Activated CD4-positive, alpha-beta memory T cell treated with anti-CD3 and anti-CD28 coated beads for 36 hours (primary cell): ENCODE measurements at regions not wholly inside any gene's neighbourhood (a gene's known extent, or its start where the extent isn't known, plus 50 kb on each side); places are given as distances from the start of the nearest gene placed in this dataset.
"Not testable (repeated sequence)": the region's sequence is repeated elsewhere in the genome, so short reads cannot be mapped to it uniquely, and the experiment has no call there.

ENCODE experiments used
- CTCF ChIA-PET: fragments of 350-600 bp; sonication (Branson Sonifier 250); formaldehyde crosslinking; loops from one replicate; lab custom pipeline; 2021; ENCODE audit warnings: antibody characterized with exemption, inconsistent platforms; lab: Charles Lee
- POLR2A ChIA-PET: fragments of 350-600 bp; sonication (Branson Sonifier 250); formaldehyde crosslinking; loops from one replicate; lab custom pipeline; 2021; ENCODE audit warnings: antibody characterized with exemption; lab: Charles Lee
- DNase-seq: peaks from one replicate; pipeline ENCODE4 v3.0.0-alpha.2; 2020
- H3K27ac Mint-ChIP-seq: one replicate; pipeline ENCODE4 v1.8.0; 2021; ENCODE audit warnings: mixed read lengths
- H3K27me3 Mint-ChIP-seq: one replicate; pipeline ENCODE4 v1.8.0; 2021; ENCODE audit warnings: mixed read lengths
- H3K36me3 Mint-ChIP-seq: one replicate; pipeline ENCODE4 v1.8.0; 2021; ENCODE audit warnings: mixed read lengths
- H3K4me1 Mint-ChIP-seq: one replicate; pipeline ENCODE4 v1.8.0; 2021; ENCODE audit warnings: low read depth, mixed read lengths
- H3K4me3 Mint-ChIP-seq: one replicate; pipeline ENCODE4 v1.8.0; 2021; ENCODE audit warnings: mild to moderate bottlenecking, mixed read lengths
- H3K9me3 Mint-ChIP-seq: one replicate; pipeline ENCODE4 v1.8.0; 2021; ENCODE audit warnings: mixed read lengths
- intact Hi-C: fragments of 100-400 bp; cut with micrococcal nuclease; formaldehyde crosslinking; loops from one replicate; pipeline ENCODE4 v1.15.1; 2023

DNA sequence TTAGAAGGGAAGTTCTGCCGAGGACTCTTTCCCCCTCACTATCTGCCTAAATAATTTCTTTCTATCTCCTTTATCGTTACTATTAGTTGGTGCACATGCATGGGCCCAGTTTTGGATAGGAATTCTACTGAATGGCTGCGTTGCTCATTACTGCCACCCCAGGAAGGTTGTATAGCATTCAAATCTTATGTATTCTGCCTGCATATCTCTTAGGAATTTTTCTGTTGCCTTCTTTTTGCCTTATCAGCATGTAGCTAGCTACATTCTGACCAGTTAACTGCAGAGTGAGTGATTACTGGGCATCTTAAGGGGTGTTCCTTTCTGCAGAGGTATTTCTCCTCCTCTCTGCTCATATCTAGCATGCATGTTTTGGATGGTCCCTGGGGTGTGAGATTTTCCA is 239.6 kb downstream of the TDRD15 start:
- no peak overlapping the region for H3K27ac Mint-ChIP-seq
- no peaks in the 10 kb centered on the region for H3K9me3 Mint-ChIP-seq
- intact Hi-C loops: no loop called here
- no peaks in the 10 kb centered on the region for H3K27me3 Mint-ChIP-seq
- H3K36me3 Mint-ChIP-seq: no peaks in the 10 kb centered on the region
- CTCF ChIA-PET: no interaction called here
- H3K4me1 Mint-ChIP-seq: no peaks in the 10 kb centered on the region
- no peak overlapping the region for H3K4me3 Mint-ChIP-seq
- DNase-seq: no peak
- POLR2A ChIA-PET: no interaction called here

DNA sequence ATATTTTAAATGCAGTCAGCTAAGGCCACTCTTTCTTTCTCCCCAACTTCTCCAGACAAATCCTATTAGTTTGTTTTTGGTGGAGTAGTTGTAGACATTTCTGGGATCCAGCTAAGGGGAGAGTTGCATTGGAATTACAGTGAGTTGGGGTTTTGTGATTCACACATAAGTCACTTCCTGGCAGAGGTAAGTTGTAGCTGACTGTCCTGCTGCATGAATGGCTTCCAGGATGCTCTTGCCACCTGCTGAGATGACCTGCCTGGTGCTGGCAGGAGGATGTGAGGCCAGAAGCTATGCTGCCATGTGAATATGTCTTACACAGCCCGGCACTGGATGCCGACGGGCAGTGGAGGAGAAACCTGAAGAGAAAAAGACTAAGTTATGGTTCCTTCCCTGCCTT is 243.7 kb downstream of the TDRD15 start:
- H3K9me3 Mint-ChIP-seq: no peaks in the 10 kb centered on the region
- H3K4me3 Mint-ChIP-seq: no peak overlapping the region
- no peaks in the 10 kb centered on the region for H3K27me3 Mint-ChIP-seq
- H3K36me3 Mint-ChIP-seq: no peaks in the 10 kb centered on the region
- no peaks in the 10 kb centered on the region for H3K4me1 Mint-ChIP-seq
- intact Hi-C loops: no loop called here
- no peak for DNase-seq
- no peak overlapping the region for H3K27ac Mint-ChIP-seq
- ChIA-PET POLR2A (no interaction called here), CTCF (no interaction called here)

DNA sequence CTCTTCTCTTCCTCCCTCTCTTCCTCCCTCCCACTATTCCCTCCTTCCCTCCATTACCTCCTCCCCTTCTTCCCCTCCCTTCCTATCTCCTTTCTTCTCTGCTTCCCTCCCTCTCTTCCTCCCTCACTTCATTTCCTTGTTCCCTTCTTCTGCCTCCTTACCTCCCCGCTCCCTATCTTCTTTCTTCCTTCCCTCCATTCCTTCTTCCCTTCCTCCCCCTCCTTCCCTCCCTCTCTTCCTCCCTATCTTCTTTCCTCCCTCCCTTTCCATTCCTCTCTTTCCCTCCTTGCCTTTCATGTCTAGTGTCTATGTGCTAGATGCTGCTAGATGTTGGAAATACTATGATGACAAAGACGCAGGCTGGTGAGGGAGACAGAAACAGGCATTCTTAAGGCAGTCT is 246.0 kb downstream of the TDRD15 start:
- DNase-seq: no peak
- H3K4me1 Mint-ChIP-seq: no peaks in the 10 kb centered on the region
- intact Hi-C loops: no loop called here
- H3K36me3 Mint-ChIP-seq: no peaks in the 10 kb centered on the region
- H3K4me3 Mint-ChIP-seq: no peak overlapping the region
- CTCF ChIA-PET: no interaction called here
- no peaks in the 10 kb centered on the region for H3K27me3 Mint-ChIP-seq
- POLR2A ChIA-PET: no interaction called here
- peaks cover 2% of the 10 kb centered on the region for H3K9me3 Mint-ChIP-seq
- H3K27ac Mint-ChIP-seq: no peak overlapping the region

DNA sequence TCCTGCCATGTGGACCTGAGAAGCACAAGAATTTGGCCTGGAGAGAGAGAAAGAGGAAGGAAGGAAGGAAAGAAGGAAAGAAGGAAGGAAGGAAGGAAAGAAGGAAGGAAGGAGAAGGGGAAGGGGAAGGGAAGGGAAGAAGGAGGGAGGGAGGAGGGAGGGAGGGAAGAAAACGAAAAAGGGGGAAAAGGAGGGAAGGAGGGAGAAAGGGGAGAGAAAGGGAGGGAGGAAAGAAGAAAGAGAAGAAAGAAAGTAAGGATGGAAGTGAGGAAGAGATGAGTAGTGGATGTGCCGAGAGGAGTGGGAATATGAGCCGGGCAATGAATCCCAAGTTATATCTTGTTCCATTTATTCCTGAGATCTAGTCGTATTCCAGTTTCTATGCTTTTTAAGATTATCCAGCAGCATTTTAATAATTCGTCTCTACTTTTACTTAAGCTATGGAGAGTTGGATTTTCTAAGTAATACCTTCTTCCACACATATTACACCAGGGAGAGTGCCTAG is 247.8 kb downstream of the TDRD15 start:
- no peak for DNase-seq
- intact Hi-C loops: no loop called here
- POLR2A ChIA-PET: no interaction called here
- H3K4me3 Mint-ChIP-seq: no peak overlapping the region
- CTCF ChIA-PET: no interaction called here
- no peaks in the 10 kb centered on the region for H3K27me3 Mint-ChIP-seq
- no peaks in the 10 kb centered on the region for H3K36me3 Mint-ChIP-seq
- H3K4me1 Mint-ChIP-seq: no peaks in the 10 kb centered on the region
- peaks cover 2% of the 10 kb centered on the region for H3K9me3 Mint-ChIP-seq
- no peak overlapping the region for H3K27ac Mint-ChIP-seq

DNA sequence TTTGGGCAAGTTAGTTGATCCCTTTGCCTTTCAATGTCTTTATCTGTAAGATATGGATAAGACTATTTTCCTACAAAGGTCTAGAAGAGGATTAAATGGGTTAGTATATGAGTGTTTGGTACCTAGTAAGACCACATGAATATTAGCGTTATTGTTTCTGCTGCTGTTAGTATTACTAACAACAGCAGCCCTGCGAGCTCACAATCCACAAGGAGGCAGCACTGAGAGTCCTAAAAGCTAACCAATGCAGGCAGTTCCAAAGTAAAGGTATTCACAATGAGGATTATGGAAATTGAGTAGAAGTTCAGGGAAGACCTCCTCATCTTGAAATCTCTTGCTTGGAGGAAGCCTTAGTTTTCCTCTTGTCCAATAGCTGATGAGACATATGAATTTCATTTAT is 248.9 kb downstream of the TDRD15 start:
- intact Hi-C loops: no loop called here
- no peak overlapping the region for H3K27ac Mint-ChIP-seq
- no peaks in the 10 kb centered on the region for H3K27me3 Mint-ChIP-seq
- POLR2A ChIA-PET: no interaction called here
- H3K36me3 Mint-ChIP-seq: no peaks in the 10 kb centered on the region
- CTCF ChIA-PET: interaction anchor here (1.4 kb wide), 1 partner anchor 12 kb away, joined by 3 read pairs; no protein-coding TSS in a partner anchor
- DNase-seq: no peak
- H3K9me3 Mint-ChIP-seq: peaks cover 2% of the 10 kb centered on the region
- no peak overlapping the region for H3K4me3 Mint-ChIP-seq
- H3K4me1 Mint-ChIP-seq: no peaks in the 10 kb centered on the region

DNA sequence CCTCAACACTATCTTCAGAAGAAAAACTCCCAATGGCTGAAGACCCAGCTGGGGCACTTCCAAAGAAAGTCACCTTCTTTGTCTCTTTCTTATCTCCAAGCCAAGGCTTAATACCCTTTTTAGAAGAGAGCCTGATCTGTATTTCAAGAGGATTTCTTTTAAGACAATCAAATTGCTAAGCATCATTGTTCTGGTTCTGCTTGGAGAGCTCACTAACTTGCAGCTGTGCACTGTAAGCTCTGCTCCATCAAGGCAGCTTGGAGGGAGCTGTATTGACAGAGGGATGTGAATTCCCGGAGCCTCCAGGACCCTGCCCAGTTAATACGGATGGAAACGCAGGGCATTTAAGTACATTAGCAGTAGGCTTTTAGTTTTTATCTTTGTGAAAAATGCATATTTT is 253.1 kb downstream of the TDRD15 start:
- H3K4me1 Mint-ChIP-seq: no peaks in the 10 kb centered on the region
- POLR2A ChIA-PET: no interaction called here
- no peak overlapping the region for H3K27ac Mint-ChIP-seq
- no peaks in the 10 kb centered on the region for H3K27me3 Mint-ChIP-seq
- intact Hi-C loops: no loop called here
- CTCF ChIA-PET: no interaction called here
- peaks cover 2% of the 10 kb centered on the region for H3K9me3 Mint-ChIP-seq
- no peaks in the 10 kb centered on the region for H3K36me3 Mint-ChIP-seq
- no peak for DNase-seq
- no peak overlapping the region for H3K4me3 Mint-ChIP-seq

DNA sequence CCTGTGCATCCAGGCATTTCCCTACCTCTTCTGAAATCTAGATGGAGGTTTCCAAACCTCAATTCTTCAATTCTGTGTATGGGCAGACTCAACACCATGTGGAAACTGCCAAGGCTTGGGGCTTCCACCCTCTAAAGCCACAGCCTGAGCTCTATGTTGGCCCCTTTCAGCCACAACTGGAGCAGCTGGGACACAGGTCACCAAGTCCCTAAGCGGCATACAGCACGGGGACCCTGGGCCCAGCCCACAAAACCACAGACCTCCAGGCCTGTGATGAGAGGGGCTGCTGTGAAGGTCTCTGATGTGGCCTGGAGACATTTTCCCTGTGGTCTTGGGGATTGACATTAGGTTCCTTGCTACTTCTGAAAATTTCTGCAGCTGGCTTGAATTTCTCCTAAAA is 255.4 kb downstream of the TDRD15 start:
- DNase-seq: no peak
- Mint-ChIP-seq H3K4me1 (no peaks in the 10 kb centered on the region), H3K36me3 (no peaks in the 10 kb centered on the region), H3K27me3 (no peaks in the 10 kb centered on the region), H3K9me3 (no peaks in the 10 kb centered on the region), H3K4me3 (no peak overlapping the region), H3K27ac (no peak overlapping the region)
- ChIA-PET POLR2A (no interaction called here), CTCF (no interaction called here)
- intact Hi-C loops: no loop called here

DNA sequence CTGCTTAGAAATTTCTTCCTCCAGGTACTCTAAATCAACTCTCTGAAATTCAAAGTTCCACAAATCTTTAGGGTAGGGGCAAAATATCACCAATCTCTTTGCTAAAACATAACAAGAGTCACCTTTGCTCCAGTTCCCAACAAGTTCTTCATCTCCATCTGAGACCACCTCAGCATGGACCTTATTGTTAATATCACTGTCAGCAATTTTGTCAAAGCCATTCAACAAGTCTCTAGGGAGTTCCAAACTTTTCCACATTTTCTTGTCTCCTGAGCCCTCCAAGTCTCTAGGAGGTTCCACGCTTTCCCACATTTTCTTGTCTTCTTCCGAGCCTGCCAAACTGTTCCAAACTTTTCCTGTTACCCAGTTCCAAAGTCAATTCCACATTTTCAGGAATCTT is 255.9 kb downstream of the TDRD15 start:
- DNase-seq, POLR2A ChIA-PET, H3K9me3 Mint-ChIP-seq, CTCF ChIA-PET, H3K4me1 Mint-ChIP-seq, H3K27ac Mint-ChIP-seq, H3K27me3 Mint-ChIP-seq, H3K36me3 Mint-ChIP-seq, intact Hi-C loops, H3K4me3 Mint-ChIP-seq: not testable (repeated sequence)

DNA sequence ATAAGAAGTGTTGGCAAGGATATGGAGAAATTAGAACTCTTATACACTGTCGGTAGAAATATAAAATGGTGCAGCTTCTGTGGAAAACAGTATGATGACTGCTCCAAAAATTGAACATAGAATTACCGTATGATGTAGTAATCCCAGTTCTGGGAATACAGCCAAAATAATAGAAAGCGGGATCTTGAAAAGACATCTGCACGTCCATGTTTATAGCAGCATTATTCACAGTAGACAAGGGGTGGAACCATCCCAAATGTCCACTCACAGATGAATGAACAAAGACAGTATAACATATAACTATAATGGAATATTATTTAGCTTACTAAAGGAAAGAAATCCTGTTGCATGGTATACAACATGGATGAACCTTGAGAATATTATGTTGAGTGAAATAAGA is 257.7 kb downstream of the TDRD15 start:
- H3K4me3 Mint-ChIP-seq: no peak overlapping the region
- H3K27ac Mint-ChIP-seq: no peak overlapping the region
- no peaks in the 10 kb centered on the region for H3K36me3 Mint-ChIP-seq
- ChIA-PET POLR2A (no interaction called here), CTCF (no interaction called here)
- intact Hi-C loops: no loop called here
- H3K27me3 Mint-ChIP-seq: no peaks in the 10 kb centered on the region
- H3K4me1 Mint-ChIP-seq: no peaks in the 10 kb centered on the region
- no peaks in the 10 kb centered on the region for H3K9me3 Mint-ChIP-seq
- DNase-seq: no peak

DNA sequence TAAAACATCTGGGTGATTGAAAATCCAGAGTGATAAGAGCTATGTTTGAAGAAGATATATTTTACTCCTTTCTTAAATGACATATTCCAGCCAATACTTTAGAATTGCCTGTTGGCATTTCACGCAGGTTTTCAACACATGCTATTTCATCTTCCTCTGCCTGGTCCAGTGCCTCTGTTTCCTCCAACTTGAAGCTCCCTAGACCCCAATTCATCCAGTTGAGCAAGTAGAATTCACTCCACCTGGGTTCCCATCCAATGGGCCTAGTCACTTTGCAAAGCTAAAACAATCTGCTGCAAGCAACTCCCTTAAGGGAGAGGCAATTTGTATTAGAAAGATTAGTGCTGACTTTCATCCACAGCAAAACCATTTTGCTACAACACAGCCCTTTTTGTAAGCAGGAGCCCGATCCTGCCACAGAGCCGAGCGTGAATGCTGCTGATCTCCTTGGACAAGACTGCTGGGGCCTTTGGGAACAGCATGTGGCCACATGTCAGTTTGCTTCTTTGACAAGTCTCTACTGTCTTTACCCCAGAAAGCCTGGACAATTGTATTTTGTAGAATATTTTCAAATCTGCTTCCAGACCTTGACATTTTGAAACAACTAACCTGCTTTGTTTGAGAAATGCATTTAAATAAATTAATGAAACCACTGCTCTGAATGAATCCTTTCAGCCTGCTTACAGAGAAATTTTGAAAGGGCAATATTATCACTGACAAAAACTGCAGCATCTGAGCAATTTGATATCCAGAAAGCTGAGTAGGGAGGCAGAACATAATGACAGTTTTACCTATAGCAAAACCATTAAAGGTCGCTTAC is 259.1 kb downstream of the TDRD15 start:
- no peak overlapping the region for H3K4me3 Mint-ChIP-seq
- no peaks in the 10 kb centered on the region for H3K27me3 Mint-ChIP-seq
- ChIA-PET CTCF (no interaction called here), POLR2A (no interaction called here)
- no peaks in the 10 kb centered on the region for H3K36me3 Mint-ChIP-seq
- H3K27ac Mint-ChIP-seq: no peak overlapping the region
- no peaks in the 10 kb centered on the region for H3K9me3 Mint-ChIP-seq
- intact Hi-C loops: no loop called here
- no peaks in the 10 kb centered on the region for H3K4me1 Mint-ChIP-seq
- no peak for DNase-seq

DNA sequence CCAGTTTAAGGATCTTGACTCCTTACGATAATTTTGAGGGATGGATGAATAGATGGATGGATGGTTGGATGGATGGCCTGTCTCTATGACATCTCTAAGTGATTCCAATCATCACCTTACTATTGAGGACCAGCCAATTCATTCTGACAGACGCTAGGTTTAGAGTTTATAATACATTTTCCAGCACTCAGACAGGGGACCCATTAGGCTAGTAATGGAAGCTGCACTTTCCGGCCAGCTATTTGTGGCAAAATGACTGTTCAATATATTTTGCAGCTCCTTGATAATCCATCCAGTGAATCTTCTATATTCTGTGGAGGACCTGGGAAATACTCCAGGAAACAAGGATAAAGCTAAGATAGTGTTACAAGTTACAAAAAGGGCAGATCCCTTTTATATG is 262.9 kb downstream of the TDRD15 start:
- Mint-ChIP-seq H3K9me3 (no peaks in the 10 kb centered on the region), H3K36me3 (no peaks in the 10 kb centered on the region), H3K4me1 (no peaks in the 10 kb centered on the region), H3K27ac (no peak overlapping the region), H3K4me3 (no peak overlapping the region), H3K27me3 (no peaks in the 10 kb centered on the region)
- DNase-seq: no peak
- intact Hi-C loops: no loop called here
- ChIA-PET CTCF (no interaction called here), POLR2A (no interaction called here)

DNA sequence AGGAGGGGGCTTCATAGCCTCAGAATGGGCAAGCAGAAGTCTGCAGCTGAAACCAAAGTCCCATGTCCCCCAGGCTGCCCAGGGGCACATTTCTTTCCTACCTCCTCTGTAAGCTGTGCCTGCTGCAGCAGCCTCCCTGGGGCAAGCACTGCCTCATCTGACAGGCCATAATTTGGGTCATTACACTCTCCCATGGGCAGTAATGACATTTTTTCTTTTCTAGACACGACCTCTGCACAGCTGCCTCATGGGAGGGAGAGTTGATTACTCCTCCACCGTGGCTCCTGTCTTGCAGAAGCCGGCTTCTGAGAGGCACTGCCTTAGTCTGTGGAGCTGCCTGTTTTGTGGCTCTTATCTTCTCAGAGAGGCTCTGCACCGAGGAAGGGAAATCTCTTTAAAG is 268.9 kb downstream of the TDRD15 start:
- H3K4me1 Mint-ChIP-seq: no peaks in the 10 kb centered on the region
- H3K27ac Mint-ChIP-seq: no peak overlapping the region
- no peaks in the 10 kb centered on the region for H3K9me3 Mint-ChIP-seq
- intact Hi-C loops: no loop called here
- ChIA-PET CTCF (no interaction called here), POLR2A (no interaction called here)
- DNase-seq: no peak
- H3K27me3 Mint-ChIP-seq: no peaks in the 10 kb centered on the region
- H3K36me3 Mint-ChIP-seq: no peaks in the 10 kb centered on the region
- no peak overlapping the region for H3K4me3 Mint-ChIP-seq

DNA sequence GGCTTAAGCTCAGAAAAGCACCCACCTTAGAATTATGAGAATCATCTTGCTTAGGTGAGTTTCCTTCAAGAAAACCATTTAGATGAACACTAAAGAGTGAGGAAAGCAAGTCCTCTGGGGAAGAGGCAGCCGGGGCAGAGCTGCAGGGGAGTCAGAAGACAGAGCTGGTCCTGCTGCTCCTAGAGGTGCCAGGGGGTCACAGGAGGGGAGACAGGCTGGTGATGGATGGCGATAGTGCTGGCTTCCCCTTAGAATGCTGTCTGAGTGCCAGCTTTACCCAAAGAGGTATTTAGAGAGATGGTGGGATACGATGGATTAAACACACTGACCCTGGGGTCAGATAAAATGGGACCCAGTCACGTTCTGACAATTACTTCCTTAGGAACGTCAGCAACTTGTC is 269.4 kb downstream of the TDRD15 start:
- CTCF ChIA-PET: no interaction called here
- Mint-ChIP-seq H3K36me3 (no peaks in the 10 kb centered on the region), H3K4me3 (no peak overlapping the region), H3K27ac (no peak overlapping the region), H3K4me1 (no peaks in the 10 kb centered on the region), H3K9me3 (no peaks in the 10 kb centered on the region), H3K27me3 (no peaks in the 10 kb centered on the region)
- intact Hi-C loops: no loop called here
- no peak for DNase-seq
- POLR2A ChIA-PET: no interaction called here
